Neural progenitor cell (in vitro differentiated cells): ENCODE measurements at regions not wholly inside any gene's neighbourhood (a gene's known extent, or its start where the extent isn't known, plus 50 kb on each side); places are given as distances from the start of the nearest gene placed in this dataset.

Experiments
- DNase-seq: peaks from one replicate; pipeline ENCODE4 v3.0.0-alpha.2; 2016; ENCODE audit warnings: low spot score
- H2AFZ ChIP-seq: fragments of 200-600 bp; sonication (generic); replicated peaks from 2 replicates; pipeline ENCODE4 v1.6.1; 2016; ENCODE audit warnings: antibody characterized with exemption
- H3F3A ChIP-seq: fragments of 200-600 bp; sonication (generic); 2 replicates; pipeline ENCODE4 v1.6.1; 2016; ENCODE audit warnings: antibody characterized with exemption, low read depth
- H3K27ac ChIP-seq: fragments of 200-600 bp; sonication (generic); 2 replicates; pipeline ENCODE4 v1.5.1; 2016; ENCODE audit warnings: mild to moderate bottlenecking
- H3K27me3 ChIP-seq: fragments of 200-600 bp; sonication (generic); 2 replicates; pipeline ENCODE4 v1.6.1; 2016; ENCODE audit warnings: mild to moderate bottlenecking, moderate library complexity
- H3K36me3 ChIP-seq: fragments of 200-600 bp; sonication (generic); 2 replicates; pipeline ENCODE4 v1.5.1; 2016
- H3K4me1 ChIP-seq: fragments of 200-600 bp; sonication (generic); 2 replicates; pipeline ENCODE4 v1.6.1; 2016; ENCODE audit warnings: mixed run types
- H3K4me2 ChIP-seq: fragments of 200-600 bp; sonication (generic); 2 replicates; pipeline ENCODE4 v1.6.1; 2016
- H3K4me3 ChIP-seq: fragments of 200-600 bp; sonication (generic); 2 replicates; pipeline ENCODE4 v1.5.1; 2016
- H3K79me2 ChIP-seq: fragments of 200-600 bp; sonication (generic); 2 replicates; pipeline ENCODE4 v1.6.1; 2016; ENCODE audit warnings: low read depth
- H3K9ac ChIP-seq: fragments of 200-600 bp; sonication (generic); 2 replicates; pipeline ENCODE4 v1.6.1; 2016
- H3K9me3 ChIP-seq: fragments of 200-600 bp; sonication (generic); 2 replicates; pipeline ENCODE4 v1.5.1; 2016; ENCODE audit warnings: low read depth
- H4K20me1 ChIP-seq: fragments of 200-600 bp; sonication (generic); 2 replicates; pipeline ENCODE4 v1.6.1; 2016; ENCODE audit warnings: low read depth
- H3K27ac Mint-ChIP-seq: 3 replicates; pipeline ENCODE4 v1.8.0; 2021; ENCODE audit warnings: mixed read lengths
- H3K27me3 Mint-ChIP-seq: 2 replicates; pipeline ENCODE4 v1.8.0; 2022; ENCODE audit warnings: low read depth, mild to moderate bottlenecking, inconsistent platforms, moderate library complexity, mixed read lengths; ENCODE audit not compliant: insufficient read depth
- H3K36me3 Mint-ChIP-seq: 3 replicates; pipeline ENCODE4 v1.8.0; 2021; ENCODE audit warnings: mixed read lengths
- H3K4me1 Mint-ChIP-seq: 3 replicates; pipeline ENCODE4 v1.8.0; 2021; ENCODE audit warnings: mixed read lengths
- H3K4me3 Mint-ChIP-seq: 3 replicates; pipeline ENCODE4 v1.8.0; 2021; ENCODE audit warnings: mild to moderate bottlenecking, moderate library complexity, mixed read lengths
- H3K9me3 Mint-ChIP-seq: 3 replicates; pipeline ENCODE4 v1.8.0; 2020; ENCODE audit warnings: mixed read lengths
- CTCF ChIP-seq: fragments of 200-600 bp; sonication (generic); IDR thresholded peaks from 2 replicates; pipeline ENCODE4 v1.5.1; 2017; ENCODE audit warnings: antibody characterized with exemption, mild to moderate bottlenecking
- EZH2 ChIP-seq: fragments of 200-600 bp; sonication (generic); IDR thresholded peaks from 2 replicates; pipeline ENCODE4 v1.6.1; 2017; ENCODE audit warnings: antibody characterized with exemption, mild to moderate bottlenecking, moderate library complexity
- EZH2phosphoT487 ChIP-seq: fragments of 200-600 bp; sonication (generic); IDR thresholded peaks from 2 replicates; pipeline ENCODE4 v1.6.1; 2017; ENCODE audit warnings: antibody characterized with exemption

GRCh38 chr2:145488571-145488970 lies 968.7 kb upstream of the ZEB2 start:
- Histone ChIP-seq H3K4me2 (no peak overlapping the region), H4K20me1 (no peaks in the 10 kb centered on the region), H3K4me3 (no peak overlapping the region), H3K27ac (no peak overlapping the region), H2AFZ (peak overlapping the region; percentile 61), H3F3A (peaks cover 4% of the 10 kb centered on the region), H3K9ac (no peak overlapping the region), H3K79me2 (no peaks in the 10 kb centered on the region), H3K9me3 (no peaks in the 10 kb centered on the region), H3K36me3 (no peaks in the 10 kb centered on the region), H3K27me3 (no peaks in the 10 kb centered on the region), H3K4me1 (peaks cover 4% of the 10 kb centered on the region)
- H3K4me1 Mint-ChIP-seq, result peaks cover 6% of the 10 kb centered on the region
- no peak overlapping the region for H3K4me3 Mint-ChIP-seq
- peak; percentile 9 for DNase-seq
- H3K36me3 Mint-ChIP-seq, result no peaks in the 10 kb centered on the region
- H3K27me3 Mint-ChIP-seq, result no peaks in the 10 kb centered on the region
- peaks cover 11% of the 10 kb centered on the region for H3K9me3 Mint-ChIP-seq
- no peak for TF ChIP-seq EZH2
- no peak for TF ChIP-seq CTCF
- no peak for TF ChIP-seq EZH2phosphoT487
- no peak overlapping the region for H3K27ac Mint-ChIP-seq

GRCh38 chr2:145484448-145485097 lies 964.7 kb upstream of the ZEB2 start:
- no peak for TF ChIP-seq EZH2
- no peak for TF ChIP-seq EZH2phosphoT487
- TF ChIP-seq CTCF, result peak; percentile 28
- Histone ChIP-seq H3F3A (no peaks in the 10 kb centered on the region), H3K36me3 (no peaks in the 10 kb centered on the region), H3K27ac (no peak overlapping the region), H3K9me3 (no peaks in the 10 kb centered on the region), H3K4me2 (no peak overlapping the region), H3K4me3 (no peak overlapping the region), H3K79me2 (no peaks in the 10 kb centered on the region), H3K9ac (no peak overlapping the region), H3K27me3 (no peaks in the 10 kb centered on the region), H4K20me1 (no peaks in the 10 kb centered on the region), H3K4me1 (peaks cover 4% of the 10 kb centered on the region), H2AFZ (no peak overlapping the region)
- peaks cover 2% of the 10 kb centered on the region for H3K27me3 Mint-ChIP-seq
- no peaks in the 10 kb centered on the region for H3K36me3 Mint-ChIP-seq
- no peaks in the 10 kb centered on the region for H3K9me3 Mint-ChIP-seq
- no peak overlapping the region for H3K27ac Mint-ChIP-seq
- no peak for DNase-seq
- no peak overlapping the region for H3K4me3 Mint-ChIP-seq
- peaks cover 6% of the 10 kb centered on the region for H3K4me1 Mint-ChIP-seq

GRCh38 chr2:145483854-145484253 lies 963.9 kb upstream of the ZEB2 start:
- no peak overlapping the region for H3K27ac ChIP-seq
- no peaks in the 10 kb centered on the region for H4K20me1 ChIP-seq
- Mint-ChIP-seq H3K27ac (no peak overlapping the region), H3K9me3 (no peaks in the 10 kb centered on the region), H3K27me3 (peaks cover 2% of the 10 kb centered on the region), H3K4me3 (no peak overlapping the region), H3K36me3 (no peaks in the 10 kb centered on the region), H3K4me1 (peaks cover 6% of the 10 kb centered on the region)
- peaks cover 4% of the 10 kb centered on the region for H3K4me1 ChIP-seq
- H3K27me3 ChIP-seq, result no peaks in the 10 kb centered on the region
- no peak overlapping the region for H3K9ac ChIP-seq
- no peaks in the 10 kb centered on the region for H3F3A ChIP-seq
- DNase-seq, result no peak
- no peaks in the 10 kb centered on the region for H3K36me3 ChIP-seq
- no peaks in the 10 kb centered on the region for H3K9me3 ChIP-seq
- no peak for TF ChIP-seq EZH2
- no peak for TF ChIP-seq CTCF
- TF ChIP-seq EZH2phosphoT487, result no peak
- no peaks in the 10 kb centered on the region for H3K79me2 ChIP-seq
- H2AFZ ChIP-seq, result no peak overlapping the region
- H3K4me3 ChIP-seq, result no peak overlapping the region
- H3K4me2 ChIP-seq, result no peak overlapping the region
